IPS-15b (cell line): ENCODE measurements at regions not wholly inside any gene's neighbourhood (a gene's known extent, or its start where the extent isn't known, plus 50 kb on each side); places are given as distances from the start of the nearest gene placed in this dataset.

Source experiments
- H3K27me3 ChIP-seq: one replicate; pipeline ENCODE4 v1.6.1; 2013; ENCODE audit warnings: low read length; ENCODE audit not compliant: control insufficient read depth, insufficient read depth
- H3K36me3 ChIP-seq: one replicate; pipeline ENCODE4 v1.6.1; 2013; ENCODE audit warnings: low read length; ENCODE audit not compliant: control insufficient read depth, insufficient read depth
- H3K4me1 ChIP-seq: one replicate; pipeline ENCODE4 v1.6.1; 2013; ENCODE audit warnings: mild to moderate bottlenecking, low read length; ENCODE audit not compliant: control insufficient read depth, insufficient read depth
- H3K4me3 ChIP-seq: one replicate; pipeline ENCODE4 v1.5.1; 2013; ENCODE audit warnings: low read depth, low read length
- H3K9ac ChIP-seq: one replicate; pipeline ENCODE4 v1.6.1; 2013; ENCODE audit warnings: low read depth, mild to moderate bottlenecking, low read length
- H3K9me3 ChIP-seq: one replicate; pipeline ENCODE4 v1.6.1; 2013; ENCODE audit warnings: mild to moderate bottlenecking, low read length; ENCODE audit not compliant: control insufficient read depth, insufficient read depth

DNA sequence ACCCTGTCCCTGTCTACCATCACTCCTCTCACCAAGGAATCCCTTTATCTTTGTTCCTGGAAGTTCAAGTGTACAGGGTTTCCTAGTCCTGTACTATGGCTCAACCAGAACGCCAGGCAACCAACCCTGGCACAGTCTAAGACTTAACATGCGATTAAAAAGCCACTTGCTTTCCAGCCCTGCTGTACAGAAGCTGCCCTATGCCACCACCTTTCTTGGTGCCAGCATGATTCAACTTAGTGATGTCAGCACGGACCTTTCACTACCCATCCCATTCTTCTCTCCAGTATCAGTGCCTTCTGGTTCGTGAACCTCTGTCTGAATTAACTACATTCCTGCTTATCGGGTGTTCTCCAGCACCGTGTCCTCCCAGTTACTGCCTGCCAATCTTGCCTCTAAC, 151.1 kb downstream of the KLF12 start:
- Histone ChIP-seq H3K9ac (no peak overlapping the region), H3K9me3 (no peaks in the 10 kb centered on the region), H3K27me3 (no peaks in the 10 kb centered on the region), H3K4me1 (peaks cover 4% of the 10 kb centered on the region), H3K4me3 (no peak overlapping the region), H3K36me3 (no peaks in the 10 kb centered on the region)

DNA sequence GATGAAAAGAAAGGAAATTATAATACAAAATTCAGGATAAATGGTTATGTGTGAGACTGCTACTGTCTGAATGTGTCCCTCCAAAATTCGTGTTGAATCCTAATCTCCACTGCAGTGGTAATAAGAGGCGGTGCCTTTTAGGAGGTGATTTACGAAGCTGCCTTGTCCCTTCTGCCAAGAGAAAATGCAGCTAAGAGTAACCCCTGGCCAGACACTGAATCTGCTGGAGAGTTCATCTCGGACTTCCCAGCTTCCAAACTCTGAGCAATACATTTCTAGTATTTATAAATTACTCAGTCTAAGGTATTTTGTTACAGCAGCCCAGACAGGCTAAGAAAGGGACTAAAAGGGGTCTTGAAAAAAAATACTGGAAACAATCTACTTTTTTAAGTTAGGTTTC, 152.6 kb downstream of the KLF12 start:
- Histone ChIP-seq H3K4me3 (no peak overlapping the region), H3K36me3 (no peaks in the 10 kb centered on the region), H3K27me3 (no peaks in the 10 kb centered on the region), H3K4me1 (peaks cover 4% of the 10 kb centered on the region), H3K9ac (no peak overlapping the region), H3K9me3 (no peaks in the 10 kb centered on the region)

DNA sequence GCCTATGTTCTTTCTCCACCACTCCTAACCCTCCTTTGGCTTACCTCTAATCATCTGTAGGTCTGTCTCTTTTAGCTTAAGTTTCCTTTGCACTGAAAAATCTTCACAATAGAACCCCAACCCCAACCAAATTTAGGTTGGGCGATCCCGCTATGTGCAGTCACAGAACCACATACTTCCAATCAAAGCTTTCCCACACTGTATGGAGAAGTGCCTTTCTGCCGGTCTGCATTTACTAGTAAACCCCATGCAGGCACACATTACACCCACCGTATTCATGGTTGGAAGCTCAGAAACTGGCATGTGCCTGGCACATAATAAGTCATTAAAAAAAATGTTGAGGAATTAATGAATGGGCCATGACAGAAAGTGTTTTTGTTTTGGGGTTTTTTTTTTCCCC, 158.4 kb downstream of the KLF12 start:
- H3K4me3 ChIP-seq = no peak overlapping the region
- H3K27me3 ChIP-seq = no peaks in the 10 kb centered on the region
- H3K9me3 ChIP-seq = no peaks in the 10 kb centered on the region
- H3K4me1 ChIP-seq = peaks cover 12% of the 10 kb centered on the region
- no peaks in the 10 kb centered on the region for H3K36me3 ChIP-seq
- no peak overlapping the region for H3K9ac ChIP-seq

DNA sequence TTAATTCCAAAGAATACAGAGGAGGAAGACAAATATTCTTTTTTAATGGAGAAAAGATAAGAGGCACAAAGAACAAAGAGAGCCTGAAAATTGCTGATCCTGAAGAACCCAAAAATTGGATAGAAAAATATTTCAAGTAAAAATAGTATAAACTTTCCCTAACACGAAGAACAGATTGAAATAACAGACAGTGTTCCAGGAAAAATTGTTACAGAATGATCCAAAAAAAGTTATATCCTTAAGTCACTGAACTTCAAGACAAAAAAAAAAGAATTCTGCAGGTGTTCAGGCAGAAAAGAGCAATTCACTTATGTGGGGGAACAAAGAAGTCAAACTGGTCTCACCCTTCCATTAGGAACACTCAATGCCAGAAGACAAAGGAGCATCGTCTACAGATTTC, 160.2 kb downstream of the KLF12 start:
- H3K4me3 ChIP-seq = no peak overlapping the region
- no peaks in the 10 kb centered on the region for H3K9me3 ChIP-seq
- H3K36me3 ChIP-seq = no peaks in the 10 kb centered on the region
- peaks cover 12% of the 10 kb centered on the region for H3K4me1 ChIP-seq
- no peak overlapping the region for H3K9ac ChIP-seq
- no peaks in the 10 kb centered on the region for H3K27me3 ChIP-seq

DNA sequence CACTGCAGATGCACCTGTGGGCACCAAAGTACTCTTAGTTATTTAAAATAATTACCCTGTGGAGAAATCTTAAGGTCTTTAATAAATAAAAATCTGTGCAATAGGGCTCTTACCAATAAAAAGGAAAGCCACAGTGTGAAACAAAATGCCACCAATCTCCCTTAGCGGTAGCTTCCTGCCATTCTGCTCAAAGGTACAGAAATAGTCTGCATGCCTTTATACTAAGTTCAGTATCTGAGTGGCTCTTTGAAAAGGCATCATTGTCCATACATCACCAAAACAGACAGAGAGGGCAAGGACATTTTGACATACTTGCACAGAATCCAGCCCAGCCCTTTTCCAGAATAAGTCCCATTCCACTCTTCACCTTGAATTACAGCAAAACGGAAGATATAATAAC, 161.0 kb downstream of the KLF12 start:
- no peak overlapping the region for H3K9ac ChIP-seq
- no peaks in the 10 kb centered on the region for H3K9me3 ChIP-seq
- H3K27me3 ChIP-seq = no peaks in the 10 kb centered on the region
- peaks cover 12% of the 10 kb centered on the region for H3K4me1 ChIP-seq
- H3K36me3 ChIP-seq = no peaks in the 10 kb centered on the region
- H3K4me3 ChIP-seq = no peak overlapping the region

DNA sequence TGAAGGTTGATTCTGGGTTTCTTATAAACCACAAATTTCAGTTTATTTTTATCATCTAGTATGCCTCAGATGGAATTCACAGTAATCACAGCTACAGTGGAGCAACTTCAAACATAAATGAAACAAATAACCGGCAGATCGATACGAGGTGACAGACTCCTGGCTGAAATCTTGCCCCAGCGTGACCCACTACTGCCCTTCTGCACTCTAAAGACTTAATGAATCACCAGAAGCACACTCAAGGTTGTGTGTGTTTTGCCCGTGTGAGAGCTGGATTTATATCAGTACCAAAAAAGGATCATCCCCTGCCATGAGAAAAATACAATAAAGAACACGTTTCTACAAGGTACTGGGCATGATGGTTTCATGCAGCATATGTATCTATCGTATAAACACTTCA, 161.7 kb downstream of the KLF12 start:
- Histone ChIP-seq H3K4me3 (no peak overlapping the region), H3K36me3 (no peaks in the 10 kb centered on the region), H3K9ac (no peak overlapping the region), H3K27me3 (no peaks in the 10 kb centered on the region), H3K9me3 (no peaks in the 10 kb centered on the region), H3K4me1 (peaks cover 12% of the 10 kb centered on the region)

DNA sequence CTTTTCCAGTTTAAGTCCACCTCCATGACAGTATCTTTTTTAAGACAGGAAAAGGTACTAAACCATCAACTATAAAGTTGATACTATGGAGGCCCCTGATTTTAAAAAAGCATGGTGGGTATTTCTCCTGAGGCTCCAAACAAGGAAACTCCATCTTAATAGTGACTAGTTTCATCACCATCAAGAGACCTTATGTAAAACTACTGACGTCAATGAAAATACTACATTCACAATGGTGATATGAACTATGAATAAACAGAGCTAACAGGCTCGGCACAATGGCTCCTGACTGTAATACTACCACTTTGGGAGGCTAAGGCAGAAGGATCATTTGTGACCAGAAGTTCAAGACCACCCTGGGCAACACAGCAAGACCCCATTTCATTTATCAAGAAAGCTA, 162.7 kb downstream of the KLF12 start:
- Histone ChIP-seq H3K9me3 (no peaks in the 10 kb centered on the region), H3K4me3 (no peak overlapping the region), H3K9ac (no peak overlapping the region), H3K27me3 (no peaks in the 10 kb centered on the region), H3K4me1 (peaks cover 15% of the 10 kb centered on the region), H3K36me3 (no peaks in the 10 kb centered on the region)

DNA sequence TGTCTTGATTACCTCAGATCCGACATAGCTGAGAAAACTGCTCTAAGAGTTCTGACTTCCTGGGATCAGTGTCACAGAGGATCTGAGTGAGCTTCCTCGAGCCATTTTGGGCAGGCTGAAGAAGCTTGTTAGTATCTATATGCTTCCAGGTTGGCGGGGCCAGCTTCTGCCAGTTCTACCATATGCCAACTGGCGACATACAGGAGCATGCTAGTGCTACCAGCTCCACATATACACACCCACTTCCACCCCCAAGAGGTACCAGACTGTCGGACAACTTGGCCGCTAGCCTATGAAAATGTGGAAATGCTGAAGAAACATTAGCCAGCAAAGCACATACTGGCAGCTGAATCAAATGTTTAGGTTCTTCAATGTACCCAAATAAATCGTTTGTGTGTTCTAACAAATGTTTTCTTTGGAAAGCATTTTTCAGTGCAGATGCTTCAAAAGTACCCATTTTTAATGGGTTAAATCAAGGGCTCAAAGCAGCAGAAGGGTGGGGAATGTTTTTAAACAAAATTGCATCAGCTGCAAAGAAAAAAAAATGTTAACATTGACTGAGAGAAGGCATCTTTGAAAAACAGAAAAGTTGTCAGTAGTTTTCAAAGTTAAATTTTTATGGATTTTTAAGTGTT, 163.7 kb downstream of the KLF12 start:
- H3K27me3 ChIP-seq = no peaks in the 10 kb centered on the region
- H3K4me1 ChIP-seq = peaks cover 12% of the 10 kb centered on the region
- no peaks in the 10 kb centered on the region for H3K9me3 ChIP-seq
- no peaks in the 10 kb centered on the region for H3K36me3 ChIP-seq
- no peak overlapping the region for H3K4me3 ChIP-seq
- no peak overlapping the region for H3K9ac ChIP-seq

DNA sequence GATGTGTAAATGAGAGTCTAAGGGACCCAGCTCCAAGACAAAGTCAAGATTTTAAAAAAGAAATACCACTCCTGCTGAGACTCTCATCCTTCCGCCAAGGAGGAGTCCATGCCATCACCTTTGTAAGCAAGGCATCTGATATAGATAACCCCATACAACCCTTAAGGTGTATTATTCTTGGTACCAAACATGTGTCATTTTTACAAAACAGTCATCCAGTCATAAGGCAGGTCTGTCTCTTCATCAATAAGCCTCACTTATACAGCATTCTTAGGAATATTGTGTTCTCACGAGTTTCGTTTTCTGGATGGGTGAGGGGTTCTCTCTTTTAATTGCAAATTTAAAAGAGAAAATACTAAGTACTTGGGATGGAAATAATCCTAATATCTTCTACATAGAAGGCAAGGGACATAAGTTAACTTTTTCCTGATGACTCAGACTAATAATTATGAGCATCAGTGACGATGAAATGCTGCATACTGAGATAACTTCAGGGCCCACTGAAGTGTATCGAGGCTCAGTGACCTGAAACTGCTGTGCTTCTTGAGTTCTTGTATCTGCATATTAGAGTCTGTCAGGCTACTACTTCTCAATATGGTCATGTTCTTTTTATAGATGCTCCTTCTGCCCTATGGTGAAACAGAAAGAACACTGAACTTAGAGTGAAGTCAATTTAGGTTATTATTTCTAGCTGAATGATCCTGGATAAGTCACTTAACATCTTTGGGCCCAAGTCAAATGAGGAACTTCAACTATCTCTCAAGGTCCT, 166.6 kb downstream of the KLF12 start:
- no peaks in the 10 kb centered on the region for H3K9me3 ChIP-seq
- peaks cover 4% of the 10 kb centered on the region for H3K4me1 ChIP-seq
- no peaks in the 10 kb centered on the region for H3K36me3 ChIP-seq
- no peak overlapping the region for H3K9ac ChIP-seq
- no peaks in the 10 kb centered on the region for H3K27me3 ChIP-seq
- H3K4me3 ChIP-seq = no peak overlapping the region

DNA sequence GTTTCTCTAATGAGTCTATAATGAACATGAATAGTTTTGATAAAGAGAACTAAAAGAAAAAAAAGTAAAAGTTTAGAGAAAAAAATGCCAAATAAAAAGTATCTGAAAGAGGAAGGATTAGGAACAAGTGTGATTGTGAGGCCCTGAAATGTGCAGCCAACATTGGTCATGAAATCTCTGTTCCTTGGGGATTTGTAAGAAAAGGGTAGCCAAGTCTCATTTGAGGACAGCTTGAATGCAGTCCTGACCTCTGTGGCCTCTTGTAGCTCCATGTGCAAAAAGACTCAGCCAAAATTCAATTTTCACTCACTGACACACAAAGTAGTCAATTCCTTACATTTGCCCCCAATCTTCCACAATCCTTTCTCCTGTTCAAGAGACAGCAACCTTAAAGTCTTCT, 167.9 kb downstream of the KLF12 start:
- Histone ChIP-seq H3K9me3 (no peaks in the 10 kb centered on the region), H3K36me3 (no peaks in the 10 kb centered on the region), H3K9ac (no peak overlapping the region), H3K4me3 (no peak overlapping the region), H3K4me1 (peaks cover 4% of the 10 kb centered on the region), H3K27me3 (no peaks in the 10 kb centered on the region)

DNA sequence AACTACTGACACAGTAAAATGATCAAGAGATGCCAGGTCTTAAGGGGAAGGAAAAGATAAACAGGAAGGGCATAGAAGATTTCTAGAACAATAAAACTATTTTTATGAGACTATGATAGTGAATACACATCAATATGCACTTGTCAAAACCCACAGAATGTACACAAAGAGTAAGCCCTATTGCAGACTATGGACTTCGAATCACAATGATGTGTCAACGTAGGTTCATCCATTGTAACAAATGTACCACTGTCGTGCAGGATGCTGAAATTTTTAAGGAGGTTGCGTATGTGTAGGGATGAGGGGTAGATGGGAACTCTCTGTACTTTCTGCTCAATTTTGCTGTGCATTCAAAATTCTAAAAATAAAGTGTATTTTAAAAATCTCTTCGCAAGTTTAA, 171.9 kb downstream of the KLF12 start:
- H3K27me3 ChIP-seq = no peaks in the 10 kb centered on the region
- no peaks in the 10 kb centered on the region for H3K36me3 ChIP-seq
- no peak overlapping the region for H3K4me3 ChIP-seq
- H3K9ac ChIP-seq = no peak overlapping the region
- peaks cover 3% of the 10 kb centered on the region for H3K4me1 ChIP-seq
- no peaks in the 10 kb centered on the region for H3K9me3 ChIP-seq

DNA sequence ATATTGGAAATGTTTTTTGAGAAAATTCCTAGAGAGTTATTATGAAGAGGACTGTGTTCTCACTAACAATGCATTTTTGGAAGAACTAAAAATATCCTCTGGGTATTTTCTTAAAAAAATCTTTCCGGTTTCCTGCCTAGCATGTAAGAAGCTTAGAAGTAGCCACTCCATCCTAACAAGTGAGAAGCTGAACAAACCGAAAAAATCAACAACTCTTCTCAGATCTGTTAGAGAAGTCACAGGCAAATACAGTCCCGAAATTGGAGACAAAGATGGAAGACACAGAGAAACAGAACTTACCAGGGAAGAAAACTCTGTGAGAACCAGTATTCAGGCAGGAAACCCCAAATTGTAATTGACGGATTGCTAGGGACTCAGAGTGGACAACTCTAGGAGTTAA, 173.0 kb downstream of the KLF12 start:
- Histone ChIP-seq H3K4me1 (no peaks in the 10 kb centered on the region), H3K27me3 (no peaks in the 10 kb centered on the region), H3K4me3 (no peak overlapping the region), H3K36me3 (no peaks in the 10 kb centered on the region), H3K9me3 (no peaks in the 10 kb centered on the region), H3K9ac (no peak overlapping the region)
